PFSK-1 (cell line): ENCODE measurements at regions not wholly inside any gene's neighbourhood (a gene's known extent, or its start where the extent isn't known, plus 50 kb on each side); places are given as distances from the start of the nearest gene placed in this dataset.

Experiments used
- FOXP2 ChIP-seq: optimal IDR thresholded peaks from 2 replicates; pipeline ENCODE3; 2011; ENCODE audit warnings: borderline replicate concordance, control low read depth, inconsistent platforms; ENCODE audit not compliant: insufficient read depth; ENCODE audit errors: extremely low read length, extremely low read depth
- POLR2AphosphoS5 ChIP-seq: IDR thresholded peaks from 2 replicates; pipeline ENCODE4 v1.6.1; 2012; ENCODE audit warnings: low read depth, mild to moderate bottlenecking, control low read depth, low read length, moderate library complexity
- SIN3A ChIP-seq: IDR thresholded peaks from 2 replicates; pipeline ENCODE4 v1.6.1; 2012; ENCODE audit warnings: mild to moderate bottlenecking, low read length, moderate library complexity, borderline replicate concordance; ENCODE audit not compliant: insufficient read depth
- TAF1 ChIP-seq: IDR thresholded peaks from 2 replicates; pipeline ENCODE4 v1.6.1; 2012; ENCODE audit warnings: low read length, control low read depth, borderline replicate concordance; ENCODE audit not compliant: insufficient read depth
- TF ChIP-seq, protein P1 (sequence below), 2 experiments: IDR thresholded peaks; 2 replicates each; pipeline versions ENCODE4 v1.6.1 to v1.8.0; 2011 to 2012; ENCODE audit warnings: low read depth in 2 of 2, low read length in 2 of 2, control low read depth in 1 of 2, inconsistent platforms in 1 of 2, mild to moderate bottlenecking in 1 of 2, moderate library complexity in 1 of 2; ENCODE audit not compliant: insufficient read depth in 1 of 2

DNA sequence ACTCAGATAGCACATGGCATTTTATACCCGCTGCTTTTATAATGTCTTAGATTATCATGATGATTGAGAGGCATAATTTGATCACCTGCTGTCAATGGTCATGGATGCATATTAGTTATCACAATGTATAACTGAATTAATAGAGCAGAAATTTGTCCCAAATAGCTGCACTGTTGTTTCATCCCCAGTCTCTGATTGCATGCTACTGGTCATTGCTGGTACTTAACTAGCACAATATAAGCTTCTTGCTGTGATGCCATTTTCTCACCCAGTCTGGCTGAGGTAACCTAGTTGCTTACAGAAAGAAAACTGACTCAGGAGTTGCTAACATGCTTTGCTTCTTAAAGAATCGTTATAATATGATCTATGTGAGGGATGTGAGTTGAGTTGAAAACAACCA lies 76.8 kb upstream of the PLEKHA5 start:
- TF ChIP-seq SIN3A (no peak), FOXP2 (no peak), TAF1 (no peak), POLR2AphosphoS5 (no peak)
- TF ChIP-seq, protein P1, sequence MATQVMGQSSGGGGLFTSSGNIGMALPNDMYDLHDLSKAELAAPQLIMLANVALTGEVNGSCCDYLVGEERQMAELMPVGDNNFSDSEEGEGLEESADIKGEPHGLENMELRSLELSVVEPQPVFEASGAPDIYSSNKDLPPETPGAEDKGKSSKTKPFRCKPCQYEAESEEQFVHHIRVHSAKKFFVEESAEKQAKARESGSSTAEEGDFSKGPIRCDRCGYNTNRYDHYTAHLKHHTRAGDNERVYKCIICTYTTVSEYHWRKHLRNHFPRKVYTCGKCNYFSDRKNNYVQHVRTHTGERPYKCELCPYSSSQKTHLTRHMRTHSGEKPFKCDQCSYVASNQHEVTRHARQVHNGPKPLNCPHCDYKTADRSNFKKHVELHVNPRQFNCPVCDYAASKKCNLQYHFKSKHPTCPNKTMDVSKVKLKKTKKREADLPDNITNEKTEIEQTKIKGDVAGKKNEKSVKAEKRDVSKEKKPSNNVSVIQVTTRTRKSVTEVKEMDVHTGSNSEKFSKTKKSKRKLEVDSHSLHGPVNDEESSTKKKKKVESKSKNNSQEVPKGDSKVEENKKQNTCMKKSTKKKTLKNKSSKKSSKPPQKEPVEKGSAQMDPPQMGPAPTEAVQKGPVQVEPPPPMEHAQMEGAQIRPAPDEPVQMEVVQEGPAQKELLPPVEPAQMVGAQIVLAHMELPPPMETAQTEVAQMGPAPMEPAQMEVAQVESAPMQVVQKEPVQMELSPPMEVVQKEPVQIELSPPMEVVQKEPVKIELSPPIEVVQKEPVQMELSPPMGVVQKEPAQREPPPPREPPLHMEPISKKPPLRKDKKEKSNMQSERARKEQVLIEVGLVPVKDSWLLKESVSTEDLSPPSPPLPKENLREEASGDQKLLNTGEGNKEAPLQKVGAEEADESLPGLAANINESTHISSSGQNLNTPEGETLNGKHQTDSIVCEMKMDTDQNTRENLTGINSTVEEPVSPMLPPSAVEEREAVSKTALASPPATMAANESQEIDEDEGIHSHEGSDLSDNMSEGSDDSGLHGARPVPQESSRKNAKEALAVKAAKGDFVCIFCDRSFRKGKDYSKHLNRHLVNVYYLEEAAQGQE (IDR thresholded peaks at IDR 0.05; ENCODE audit: insufficient read depth in 1 of 2, low read depth in 2 of 2, low read length in 2 of 2): no peak

DNA sequence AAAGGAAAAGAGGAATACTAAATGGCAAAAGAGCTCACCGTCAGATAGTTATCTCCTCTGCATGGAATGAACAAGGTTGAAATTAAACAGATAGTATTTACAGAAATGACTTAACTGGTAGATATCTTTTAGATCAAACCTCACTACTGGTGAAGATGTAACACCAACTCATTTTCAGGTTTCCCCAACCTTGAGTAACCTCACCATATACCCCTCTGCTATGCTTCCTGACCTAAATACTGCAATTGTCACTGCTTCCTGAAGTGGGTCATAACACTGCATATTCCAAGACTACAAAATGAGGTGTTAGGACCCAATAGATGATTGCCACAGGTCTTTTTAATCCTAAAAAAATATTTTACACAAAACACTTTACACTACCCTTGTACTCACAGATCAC lies 76.3 kb upstream of the PLEKHA5 start:
- TF ChIP-seq FOXP2 (no peak), SIN3A (no peak), TAF1 (no peak), POLR2AphosphoS5 (no peak)
- TF ChIP-seq, protein P1 (IDR thresholded peaks at IDR 0.05; ENCODE audit: insufficient read depth in 1 of 2, low read depth in 2 of 2, low read length in 2 of 2): no peak

DNA sequence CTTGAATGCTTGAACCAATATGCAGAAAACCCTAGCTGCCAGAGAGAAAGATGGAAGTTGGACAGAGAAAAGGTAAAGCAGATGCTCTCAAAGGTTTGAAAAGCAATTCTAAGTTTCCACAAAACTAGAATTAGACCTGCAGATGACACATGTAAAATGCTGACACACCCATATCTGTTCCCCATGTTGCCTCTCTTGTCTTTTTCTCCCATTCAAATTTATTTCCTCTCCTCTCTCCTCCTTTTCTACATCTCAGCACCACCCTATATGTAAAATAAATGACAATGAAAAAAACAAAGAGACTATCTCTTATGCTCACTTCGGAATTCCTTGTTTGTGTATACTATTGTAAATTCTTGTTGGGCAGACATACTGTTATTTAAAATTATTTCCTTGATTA lies 75.5 kb upstream of the PLEKHA5 start:
- TF ChIP-seq TAF1 (no peak), POLR2AphosphoS5 (no peak), FOXP2 (no peak), SIN3A (no peak)
- TF ChIP-seq, protein P1 (IDR thresholded peaks at IDR 0.05; ENCODE audit: insufficient read depth in 1 of 2, low read depth in 2 of 2, low read length in 2 of 2): no peak

DNA sequence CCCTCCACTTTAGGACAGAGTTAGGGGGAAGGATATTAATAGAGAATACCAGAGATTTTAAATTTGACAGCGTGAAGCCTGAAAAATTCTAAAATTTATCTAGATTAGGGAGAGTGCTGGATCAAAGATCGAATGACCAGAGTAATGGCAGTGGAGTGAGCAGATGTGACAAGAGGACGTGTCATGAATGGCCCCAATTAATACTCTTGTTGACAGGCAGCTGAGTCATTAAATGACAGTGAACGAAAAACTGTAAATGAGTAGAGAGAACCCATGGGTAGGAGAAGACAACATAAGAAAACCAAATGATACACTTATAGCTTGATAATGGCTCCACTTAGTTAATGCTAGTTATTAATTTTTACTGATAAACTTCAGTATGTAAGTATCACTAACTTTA lies 73.9 kb upstream of the PLEKHA5 start:
- no peak for TF ChIP-seq TAF1
- TF ChIP-seq, protein P1 (IDR thresholded peaks at IDR 0.05; ENCODE audit: insufficient read depth in 1 of 2, low read depth in 2 of 2, low read length in 2 of 2): no peak
- TF ChIP-seq POLR2AphosphoS5: no peak
- no peak for TF ChIP-seq FOXP2
- no peak for TF ChIP-seq SIN3A

DNA sequence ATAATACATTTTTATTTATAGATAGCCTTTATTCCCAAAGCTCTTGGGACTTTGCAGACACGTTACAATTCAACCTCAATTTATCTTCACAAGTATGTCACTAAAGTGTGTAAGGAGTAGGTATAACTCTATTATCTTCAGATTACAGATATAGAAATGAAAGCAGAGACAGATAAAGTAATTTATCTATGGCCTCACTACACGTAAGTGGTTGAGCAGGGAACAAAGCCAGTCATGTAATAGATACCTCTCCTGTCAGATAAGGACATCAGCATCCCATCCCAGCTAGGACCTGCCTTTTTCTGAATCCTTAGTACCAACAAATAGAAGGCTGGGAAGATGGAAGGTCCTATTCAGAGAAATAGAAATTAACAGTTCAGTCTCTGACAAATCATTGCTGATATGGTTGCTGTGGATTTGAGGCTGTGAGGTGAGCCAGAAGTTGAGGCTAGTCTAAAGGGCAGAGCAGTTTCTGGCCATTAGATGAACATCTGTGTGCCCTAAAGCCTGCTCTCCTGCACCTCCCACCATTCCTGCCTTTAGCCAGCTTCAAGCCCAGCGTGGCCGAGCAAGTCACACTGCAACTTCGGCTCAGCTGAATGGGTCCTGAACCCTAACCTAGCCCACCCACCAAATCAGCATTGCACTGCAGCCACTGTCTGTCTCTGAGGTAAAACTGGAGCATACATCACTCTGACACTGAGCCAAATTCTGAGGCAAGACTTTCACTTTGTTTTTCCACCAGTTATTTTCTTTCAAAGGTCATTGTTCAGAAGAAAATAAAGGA lies 71.1 kb upstream of the PLEKHA5 start:
- TF ChIP-seq FOXP2 (no peak), TAF1 (no peak), POLR2AphosphoS5 (no peak), SIN3A (no peak)
- TF ChIP-seq, protein P1 (IDR thresholded peaks at IDR 0.05; ENCODE audit: insufficient read depth in 1 of 2, low read depth in 2 of 2, low read length in 2 of 2): no peak
